Lower leg skin (tissue), 3 donors: ENCODE measurements at regions not wholly inside any gene's neighbourhood (a gene's known extent, or its start where the extent isn't known, plus 50 kb on each side); places are given as distances from the start of the nearest gene placed in this dataset.

Experiments used
- CTCF ChIP-seq, 3 donors: fragments of 450-650 bp; IDR thresholded peaks; one replicate each; pipeline ENCODE4 v1.5.1; 2016; ENCODE audit warnings: antibody characterized with exemption in 3 of 3, mild to moderate bottlenecking in 3 of 3, moderate library complexity in 2 of 3
- POLR2A ChIP-seq, 2 donors: fragments of 450-650 bp; IDR thresholded peaks; one replicate each; pipeline ENCODE4 v1.6.1; 2016 to 2017; ENCODE audit warnings: antibody characterized with exemption in 2 of 2, mild to moderate bottlenecking in 1 of 2, moderate library complexity in 1 of 2

GRCh38 chr5:82363524-82363923 is 85.4 kb upstream of the RPS23 start:
- TF ChIP-seq CTCF (IDR thresholded peaks at IDR 0.05): no peak
- no peak for TF ChIP-seq POLR2A (IDR thresholded peaks at IDR 0.05)
